ENCODE measurements at regions not wholly inside any gene's neighbourhood (a gene's known extent, or its start where the extent isn't known, plus 50 kb on each side); places are given as distances from the start of the nearest gene placed in this dataset.
"Not testable (repeated sequence)": the region's sequence is repeated elsewhere in the genome, so short reads cannot be mapped to it uniquely, and the experiment has no call there.

DNA sequence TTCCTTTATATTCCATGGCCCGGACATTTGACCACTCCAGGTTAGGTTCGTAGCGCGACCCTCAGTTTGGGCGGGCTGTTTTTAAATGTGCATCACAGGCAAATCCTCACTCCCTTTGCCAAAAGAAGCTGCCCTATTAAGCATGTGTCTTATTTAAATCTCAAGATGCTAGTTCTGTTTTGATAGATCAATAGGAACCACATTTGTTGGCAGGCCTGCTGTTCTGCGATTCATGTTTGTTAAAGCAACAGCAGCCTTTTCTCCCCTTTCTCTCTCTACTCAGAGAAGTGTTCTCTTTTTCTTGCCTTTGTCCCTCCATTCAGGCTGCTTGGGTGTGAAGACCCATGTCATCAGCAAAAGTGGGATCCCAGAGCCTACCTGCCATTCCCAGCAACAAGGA lies 212.0 kb upstream of the SSTR4 start:
- no peak for DNase-seq

GRCh38 chr20:22824077-22824476 lies 211.0 kb upstream of the SSTR4 start:
- no peak for DNase-seq

DNA sequence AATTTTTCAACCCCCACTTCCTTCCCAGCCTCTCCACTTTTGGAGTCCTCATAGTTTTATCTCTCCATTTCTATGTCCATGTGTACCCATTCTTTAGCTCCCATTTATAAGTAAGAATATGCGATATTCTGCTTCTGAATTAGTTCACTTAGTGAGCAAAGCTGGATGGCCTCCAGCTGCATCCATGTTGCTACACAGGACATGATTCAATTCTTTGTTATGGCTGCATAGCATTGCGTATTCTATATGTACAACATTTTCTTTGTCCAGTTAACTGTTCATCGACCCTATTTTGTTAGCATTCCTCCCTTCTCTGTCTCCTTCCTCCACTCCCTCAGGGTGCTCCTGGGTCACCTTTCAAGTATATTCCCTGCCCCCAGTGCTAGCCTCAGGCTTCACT lies 210.0 kb upstream of the SSTR4 start:
- DNase-seq, result no peak

DNA sequence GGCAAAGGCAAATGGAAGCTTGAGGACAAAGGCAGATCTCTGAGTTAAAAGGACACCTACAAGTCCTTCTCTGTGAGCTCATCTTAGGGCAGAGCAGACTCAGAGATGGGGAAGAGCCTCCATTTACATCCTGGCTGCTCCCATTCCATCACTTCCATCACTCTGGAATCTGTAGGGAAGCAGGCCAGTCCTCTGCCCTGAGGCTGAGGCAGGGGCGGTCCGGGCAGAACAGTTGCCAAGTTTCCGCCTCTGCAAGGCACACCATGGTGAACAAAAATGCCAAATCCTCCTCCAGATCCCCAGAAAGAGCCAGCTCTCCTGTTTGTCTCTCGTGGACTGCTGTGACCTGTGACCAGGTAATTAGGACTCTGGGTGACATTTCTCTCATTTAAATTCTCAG lies 209.6 kb upstream of the SSTR4 start:
- no peak for DNase-seq

DNA sequence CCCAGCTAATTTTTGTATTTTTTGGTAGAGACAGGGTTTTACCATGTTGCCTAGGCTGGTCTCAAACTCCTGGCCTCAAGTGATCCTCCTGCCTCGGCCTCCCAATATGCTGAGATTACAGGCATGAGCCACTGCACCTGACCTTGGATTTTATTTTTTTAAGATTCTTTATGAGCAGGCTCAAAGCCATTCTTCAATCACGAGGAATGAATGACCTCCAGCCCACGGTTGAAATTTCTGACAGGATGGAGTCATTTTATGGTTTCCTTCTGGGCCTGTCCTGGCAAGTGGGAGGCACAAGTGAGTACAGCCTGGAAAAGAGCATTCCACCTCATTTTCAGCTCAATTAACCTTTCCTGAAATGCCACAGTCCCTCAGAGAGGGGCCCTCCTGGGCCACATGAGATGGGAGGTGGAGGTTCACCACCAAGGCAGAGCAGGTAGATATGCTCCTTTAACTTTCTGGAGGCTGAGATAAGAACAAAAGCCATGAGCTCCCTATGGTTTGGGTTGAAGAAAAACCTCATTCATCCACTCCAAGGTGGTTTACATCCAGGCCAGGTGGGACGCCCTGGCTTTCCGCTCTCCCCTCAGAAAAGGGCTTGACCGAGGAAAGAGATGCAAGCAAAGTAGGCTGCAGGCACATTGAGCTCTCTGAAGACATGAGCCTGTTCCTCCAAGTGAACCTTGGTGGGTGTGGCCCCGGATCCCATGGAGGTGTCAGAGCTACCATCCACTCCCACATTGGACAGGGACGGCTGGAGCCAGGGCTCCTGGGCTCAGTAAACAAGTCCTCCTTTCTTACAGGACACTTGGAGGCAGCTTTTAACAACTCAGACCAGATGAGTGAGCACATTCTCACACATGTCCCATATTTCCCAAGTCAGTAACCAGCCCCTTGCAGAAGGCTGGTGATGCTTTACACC lies 208.5 kb upstream of the SSTR4 start:
- no peak for DNase-seq

DNA sequence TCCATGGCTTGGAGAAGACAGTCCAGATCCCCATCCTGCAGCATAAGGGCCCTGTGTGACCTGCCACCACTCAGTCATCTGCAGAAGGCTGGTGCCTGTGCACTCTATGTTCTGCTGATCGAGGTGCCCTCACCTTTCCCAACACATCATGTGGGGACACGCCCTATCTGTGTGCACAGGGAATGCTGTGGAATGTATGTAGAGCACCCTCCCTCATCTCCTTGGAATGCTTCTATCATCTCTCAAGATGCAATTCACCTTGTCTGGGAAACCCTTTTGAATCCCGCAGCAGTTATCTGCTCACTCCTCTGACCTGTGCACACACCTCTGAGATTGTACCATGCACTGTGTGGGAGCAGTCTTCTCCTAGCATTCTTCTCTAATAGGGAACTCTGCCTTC lies 207.2 kb upstream of the SSTR4 start:
- no peak for DNase-seq

DNA sequence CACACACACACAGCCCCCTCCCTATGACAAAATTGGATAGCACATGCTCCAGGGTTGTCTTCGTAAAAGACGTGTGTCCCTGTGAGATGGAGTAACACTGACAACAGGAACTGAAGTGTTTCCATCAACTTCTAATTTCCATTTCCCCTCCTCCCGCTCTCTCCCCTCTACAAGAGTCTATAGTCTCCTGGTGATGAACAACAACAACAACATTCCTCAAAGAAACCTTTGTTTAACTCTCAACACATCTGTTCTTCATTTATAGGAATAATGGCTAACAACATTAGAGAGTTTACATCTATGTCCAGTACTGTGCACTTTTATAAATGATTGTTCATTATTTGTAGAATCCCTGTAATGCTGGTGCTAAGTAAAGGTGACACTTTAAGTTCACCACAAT lies 205.8 kb upstream of the SSTR4 start:
- no peak for DNase-seq

GRCh38 chr20:22830138-22830537 lies 205.0 kb upstream of the SSTR4 start:
- DNase-seq, result no peak

DNA sequence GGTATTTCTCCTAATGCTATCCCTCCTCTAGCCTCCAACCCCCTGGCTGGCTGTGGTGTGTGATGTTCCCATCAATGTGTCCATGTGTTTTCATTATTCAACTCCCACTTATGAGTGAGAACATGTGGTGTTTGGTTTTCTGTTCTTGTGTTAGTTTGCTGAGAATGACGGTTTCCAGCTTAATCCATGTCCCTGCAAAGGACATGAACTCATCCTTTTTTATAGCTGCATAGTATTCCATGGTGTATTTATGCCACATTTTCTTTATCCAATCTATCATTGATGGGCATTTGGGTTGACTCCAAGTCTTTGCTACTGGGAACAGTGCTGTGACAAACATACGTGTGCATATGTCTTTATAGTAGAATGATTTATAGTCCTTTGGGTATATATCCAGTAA lies 204.4 kb upstream of the SSTR4 start:
- DNase-seq, result not testable (repeated sequence)

GRCh38 chr20:22833851-22834250 lies 201.3 kb upstream of the SSTR4 start:
- no peak for DNase-seq

- DNase-seq, result no peak
These were observed 200.4 kb upstream of the SSTR4 start for GRCh38 chr20:22834651-22835256.

DNA sequence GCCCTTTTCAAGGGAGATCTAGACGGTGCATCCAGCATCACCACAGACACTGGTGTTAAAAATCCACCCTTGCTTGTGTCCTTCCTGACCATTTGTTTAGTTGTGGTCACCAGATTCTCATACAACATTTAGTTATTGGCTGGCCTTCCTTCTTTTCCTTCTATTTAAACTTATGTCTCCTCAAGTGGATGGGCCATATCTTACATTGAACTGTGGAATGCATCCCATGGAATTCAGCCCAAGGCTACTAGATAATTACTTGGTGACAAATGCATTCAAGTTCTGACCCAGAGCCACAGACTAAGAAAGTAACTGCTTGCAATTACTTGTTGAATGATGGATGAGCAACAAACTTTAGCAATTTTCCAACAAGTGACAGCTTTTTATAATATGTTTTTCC lies 198.9 kb upstream of the SSTR4 start:
- no peak for DNase-seq

DNA sequence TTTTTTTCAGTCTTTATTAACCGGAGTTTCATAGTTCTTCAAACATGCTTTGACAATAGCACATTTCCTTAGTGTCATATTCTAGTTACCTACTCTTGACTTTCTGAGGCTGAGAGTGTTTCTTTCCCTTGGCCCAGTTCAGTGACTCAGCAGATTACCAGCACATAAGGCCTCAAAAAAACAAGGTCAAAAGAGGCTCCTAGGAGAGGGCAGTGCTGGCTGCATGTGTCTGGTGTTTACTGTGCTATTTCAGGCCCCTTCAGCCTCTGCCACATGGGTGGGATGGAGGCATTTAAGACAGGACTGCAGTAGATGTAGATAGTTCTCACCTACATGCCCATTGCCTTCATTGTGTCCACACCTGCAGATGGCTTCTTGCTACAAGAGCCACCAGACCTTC lies 198.2 kb upstream of the SSTR4 start:
- DNase-seq, result no peak

- DNase-seq, result no peak
These were observed 197.1 kb upstream of the SSTR4 start for GRCh38 chr20:22838001-22838400.

- no peak for DNase-seq
These were observed 193.3 kb upstream of the SSTR4 start for GRCh38 chr20:22841846-22842245.

DNA sequence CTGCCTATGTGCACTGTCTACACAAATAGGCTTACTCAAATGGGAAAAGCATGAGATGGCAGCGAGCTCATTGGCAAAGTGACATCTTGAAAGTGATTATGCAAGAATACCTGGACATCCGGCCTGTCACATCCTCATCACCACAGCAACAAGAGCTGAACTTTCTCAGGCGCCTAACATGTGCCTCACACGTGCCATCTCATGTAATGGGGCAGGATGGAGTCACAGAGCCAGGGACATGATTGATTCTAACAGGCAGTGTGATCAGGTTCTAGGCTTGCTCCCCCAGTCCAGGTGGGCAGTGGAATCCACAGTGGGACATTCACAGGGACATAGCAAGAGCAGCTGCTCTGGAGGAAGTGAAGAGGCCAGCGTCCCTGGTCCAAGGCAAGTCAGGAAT lies 192.3 kb upstream of the SSTR4 start:
- no peak for DNase-seq

GRCh38 chr20:22844959-22845358 lies 190.2 kb upstream of the SSTR4 start:
- no peak for DNase-seq

GRCh38 chr20:22846863-22847262 lies 188.2 kb upstream of the SSTR4 start:
- no peak for DNase-seq

- DNase-seq, result no peak
These were observed 186.7 kb upstream of the SSTR4 start for GRCh38 chr20:22848364-22848763.

DNA sequence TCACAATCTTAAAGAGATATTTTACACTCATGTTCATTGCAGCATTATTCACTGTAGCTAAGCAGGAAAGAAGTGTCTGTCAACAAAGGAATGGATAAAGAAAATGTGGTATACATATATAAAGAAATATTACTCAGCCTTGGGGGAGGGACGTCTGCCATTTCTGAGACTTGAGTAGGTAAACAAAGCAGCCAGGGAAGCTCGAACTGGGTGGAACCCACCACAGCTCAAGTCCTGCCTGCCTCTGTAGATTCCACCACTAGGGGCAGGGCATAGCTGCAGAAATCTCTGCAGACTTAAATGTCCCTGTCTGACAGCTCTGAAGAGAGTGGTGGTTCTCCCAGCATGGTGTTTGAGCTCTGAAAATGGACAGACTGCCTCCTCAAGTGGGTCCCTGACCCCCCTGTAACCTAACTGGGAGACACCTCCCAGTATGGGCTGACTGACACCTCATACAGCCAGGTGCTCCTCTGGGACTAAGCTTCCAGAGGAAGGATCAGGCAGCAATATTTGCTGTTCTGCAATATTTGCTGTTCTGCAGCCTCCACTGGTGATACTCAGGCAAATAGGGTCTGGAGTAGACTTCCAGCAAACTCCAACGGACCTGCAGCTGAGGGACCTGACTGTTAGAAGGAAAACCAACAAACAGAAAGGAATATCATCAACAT lies 183.3 kb upstream of the SSTR4 start:
- not testable (repeated sequence) for DNase-seq

GRCh38 chr20:22861231-22861980 lies 173.7 kb upstream of the SSTR4 start:
- DNase-seq, result no peak

DNA sequence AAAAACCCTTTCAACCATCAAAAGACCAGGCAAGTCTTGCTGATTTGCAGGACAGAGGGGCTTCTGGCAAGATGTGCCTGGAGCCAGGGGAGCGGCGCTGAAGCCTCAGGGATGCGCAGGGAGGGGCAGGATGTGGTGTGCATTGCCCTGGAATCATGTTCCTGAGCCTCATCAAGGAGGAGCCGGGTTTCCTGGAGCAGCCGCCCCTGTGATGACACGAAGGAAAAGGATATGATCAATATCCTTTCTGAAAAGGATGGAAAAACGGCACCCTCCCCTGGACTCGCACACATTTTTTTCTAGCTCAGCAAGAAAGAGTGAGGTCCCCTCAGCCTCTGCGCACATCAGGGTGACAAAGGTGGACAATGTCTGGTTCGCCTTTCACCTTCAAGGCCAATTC lies 173.1 kb upstream of the SSTR4 start:
- DNase-seq, result no peak

DNA sequence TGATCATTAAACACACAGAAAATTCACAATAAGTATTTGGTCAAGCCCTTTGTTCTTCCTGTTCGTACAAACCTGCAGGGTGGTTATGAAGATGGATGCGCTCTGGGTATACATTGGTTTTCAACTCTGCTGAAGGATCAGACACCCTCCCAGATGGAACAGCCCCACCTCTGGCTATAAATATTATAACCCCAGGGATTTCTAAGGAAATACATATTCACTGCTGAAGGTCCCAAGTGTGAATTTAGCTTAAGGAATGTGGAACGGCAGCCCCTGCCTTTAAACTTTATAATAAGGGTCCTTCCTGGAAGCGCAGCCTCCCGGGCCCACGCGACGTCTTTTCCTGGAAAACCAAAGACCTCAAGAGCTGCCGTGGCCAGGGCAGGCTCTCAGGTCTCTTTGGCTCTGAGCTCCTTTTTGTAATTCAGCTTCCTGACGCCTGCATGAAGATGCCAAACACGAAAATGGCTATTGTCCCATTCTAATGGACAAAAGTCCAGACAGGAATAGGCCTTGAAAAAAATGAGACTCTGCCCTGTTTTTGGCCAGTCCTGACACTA lies 172.4 kb upstream of the SSTR4 start:
- no peak for DNase-seq

All from activated CD4-positive, alpha-beta T cell treated with anti-CD3 and anti-CD28 coated beads for 4 hours (primary cell).